ENCODE measurements at regions not wholly inside any gene's neighbourhood (a gene's known extent, or its start where the extent isn't known, plus 50 kb on each side); places are given as distances from the start of the nearest gene placed in this dataset.

GRCh38 chr1:209491897-209492296 is 91.6 kb upstream of the CAMK1G start:
- intact Hi-C loops (cut with DNase I), result no loop called here
- DNase-seq (ENCODE audit: missing footprints), result no peak
- no peak for ATAC-seq

- ATAC-seq (no peak), DNase-seq (ENCODE audit: missing footprints) (no peak)
- intact Hi-C loops (cut with DNase I), result no loop called here
Measured at GRCh38 chr1:209493559-209493958, 90.0 kb upstream of the CAMK1G start.

GRCh38 chr1:209497729-209498128 is 85.8 kb upstream of the CAMK1G start:
- intact Hi-C loops (cut with DNase I), result no loop called here
- DNase-seq (ENCODE audit: missing footprints), result no peak
- ATAC-seq, result no peak

GRCh38 chr1:209500993-209501392 is 82.5 kb upstream of the CAMK1G start:
- intact Hi-C loops (cut with DNase I), result no loop called here
- DNase-seq (ENCODE audit: missing footprints) (no peak), ATAC-seq (no peak)

GRCh38 chr1:209503196-209503595 is 80.3 kb upstream of the CAMK1G start:
- intact Hi-C loops (cut with DNase I), result no loop called here
- DNase-seq (ENCODE audit: missing footprints) (no peak), ATAC-seq (no peak)

GRCh38 chr1:209504571-209504970 is 78.9 kb upstream of the CAMK1G start:
- DNase-seq (ENCODE audit: missing footprints) (no peak), ATAC-seq (no peak)
- intact Hi-C loops (cut with DNase I), result no loop called here

- intact Hi-C loops (cut with DNase I), result no loop called here
- DNase-seq (ENCODE audit: missing footprints), result no peak
- ATAC-seq, result no peak
Measured at GRCh38 chr1:209505044-209505443, 78.5 kb upstream of the CAMK1G start.

- intact Hi-C loops (cut with DNase I), result no loop called here
- DNase-seq (ENCODE audit: missing footprints), result no peak
- ATAC-seq, result no peak
Measured at GRCh38 chr1:209506101-209506500, 77.4 kb upstream of the CAMK1G start.

GRCh38 chr1:209509039-209509438 is 74.5 kb upstream of the CAMK1G start:
- ATAC-seq (no peak), DNase-seq (ENCODE audit: missing footprints) (no peak)
- intact Hi-C loops (cut with DNase I), result no loop called here

- intact Hi-C loops (cut with DNase I), result no loop called here
- no peak for DNase-seq (ENCODE audit: missing footprints)
- no peak for ATAC-seq
Measured at GRCh38 chr1:209510063-209510462, 73.5 kb upstream of the CAMK1G start.

GRCh38 chr1:209511169-209511568 is 72.3 kb upstream of the CAMK1G start:
- intact Hi-C loops (cut with DNase I), result no loop called here
- ATAC-seq, result no peak

GRCh38 chr1:209512821-209513220 is 70.7 kb upstream of the CAMK1G start:
- intact Hi-C loops (cut with DNase I), result no loop called here
- ATAC-seq (no peak), DNase-seq (ENCODE audit: missing footprints) (no peak)

More at GRCh38 chr1:209511169-209511568, 72.3 kb upstream of the CAMK1G start:
- no peak for DNase-seq (ENCODE audit: missing footprints)

- ATAC-seq, result no peak
- intact Hi-C loops (cut with DNase I), result no loop called here
Measured at GRCh38 chr1:209513226-209513625, 70.3 kb upstream of the CAMK1G start.

GRCh38 chr1:209516771-209517680 is 66.5 kb upstream of the CAMK1G start:
- no peak for ATAC-seq
- intact Hi-C loops (cut with DNase I), result no loop called here
- no peak for DNase-seq (ENCODE audit: missing footprints)

More at GRCh38 chr1:209513226-209513625, 70.3 kb upstream of the CAMK1G start:
- DNase-seq (ENCODE audit: missing footprints), result no peak

- no peak for ATAC-seq
- DNase-seq (ENCODE audit: missing footprints), result no peak
- intact Hi-C loops (cut with DNase I), result no loop called here
Measured at GRCh38 chr1:209517681-209518050, 65.8 kb upstream of the CAMK1G start.

- DNase-seq (ENCODE audit: missing footprints) (no peak), ATAC-seq (no peak)
- intact Hi-C loops (cut with DNase I), result no loop called here
Measured at GRCh38 chr1:209519786-209520185, 63.7 kb upstream of the CAMK1G start.

- intact Hi-C loops (cut with DNase I), result no loop called here
- ATAC-seq (no peak), DNase-seq (ENCODE audit: missing footprints) (no peak)
Measured at GRCh38 chr1:209522826-209523225, 60.7 kb upstream of the CAMK1G start.

- intact Hi-C loops (cut with DNase I), result no loop called here
- ATAC-seq, result no peak
Measured at GRCh38 chr1:209526137-209526536, 57.4 kb upstream of the CAMK1G start.

GRCh38 chr1:209527372-209527771 is 56.1 kb upstream of the CAMK1G start:
- ATAC-seq (no peak), DNase-seq (ENCODE audit: missing footprints) (no peak)
- intact Hi-C loops (cut with DNase I), result no loop called here

More at GRCh38 chr1:209526137-209526536, 57.4 kb upstream of the CAMK1G start:
- DNase-seq (ENCODE audit: missing footprints), result no peak

GRCh38 chr1:209527993-209528717 is 55.4 kb upstream of the CAMK1G start:
- ATAC-seq (no peak), DNase-seq (ENCODE audit: missing footprints) (no peak)
- intact Hi-C loops (cut with DNase I), result no loop called here
